ENCODE measurements at regions not wholly inside any gene's neighbourhood (a gene's known extent, or its start where the extent isn't known, plus 50 kb on each side); places are given as distances from the start of the nearest gene placed in this dataset.

GRCh38 chr9:80282766-80283165 lies 711.0 kb downstream of the TLE4 start:
- Histone ChIP-seq H3K27ac (no peak overlapping the region), H3K4me1 (no peaks in the 10 kb centered on the region), H3K9me3 (peaks cover 0 to 3% of the 10 kb centered on the region in 2 donors), H3K4me3 (no peak overlapping the region), H3K27me3 (no peaks in the 10 kb centered on the region), H3K36me3 (no peaks in the 10 kb centered on the region)
- in situ Hi-C loops (cut with MboI; ENCODE audit: low pct_ligation_motif_present in 1 of 4, low pct_unique_long_range_greater_than_20kb in 1 of 4, low sequenced_read_pairs in 3 of 4) = no loop called here
- intact Hi-C loops (cut with DNase I; ENCODE audit: low total_unique reads) = no loop called here
- DNase-seq = no peak
- 27 to 55% methylated on average over 3 of the region's 3 CpGs for WGBS, 2 donors (ENCODE audit: low coverage in 1 of 2)
- TF ChIP-seq POLR2A (IDR thresholded peaks at IDR 0.05) (no peak), EP300 (IDR thresholded peaks at IDR 0.05; ENCODE audit: low read depth) (no peak), POLR2AphosphoS5 (IDR thresholded peaks at IDR 0.05) (no peak)
- TF ChIP-seq, protein P1, sequence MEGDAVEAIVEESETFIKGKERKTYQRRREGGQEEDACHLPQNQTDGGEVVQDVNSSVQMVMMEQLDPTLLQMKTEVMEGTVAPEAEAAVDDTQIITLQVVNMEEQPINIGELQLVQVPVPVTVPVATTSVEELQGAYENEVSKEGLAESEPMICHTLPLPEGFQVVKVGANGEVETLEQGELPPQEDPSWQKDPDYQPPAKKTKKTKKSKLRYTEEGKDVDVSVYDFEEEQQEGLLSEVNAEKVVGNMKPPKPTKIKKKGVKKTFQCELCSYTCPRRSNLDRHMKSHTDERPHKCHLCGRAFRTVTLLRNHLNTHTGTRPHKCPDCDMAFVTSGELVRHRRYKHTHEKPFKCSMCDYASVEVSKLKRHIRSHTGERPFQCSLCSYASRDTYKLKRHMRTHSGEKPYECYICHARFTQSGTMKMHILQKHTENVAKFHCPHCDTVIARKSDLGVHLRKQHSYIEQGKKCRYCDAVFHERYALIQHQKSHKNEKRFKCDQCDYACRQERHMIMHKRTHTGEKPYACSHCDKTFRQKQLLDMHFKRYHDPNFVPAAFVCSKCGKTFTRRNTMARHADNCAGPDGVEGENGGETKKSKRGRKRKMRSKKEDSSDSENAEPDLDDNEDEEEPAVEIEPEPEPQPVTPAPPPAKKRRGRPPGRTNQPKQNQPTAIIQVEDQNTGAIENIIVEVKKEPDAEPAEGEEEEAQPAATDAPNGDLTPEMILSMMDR (IDR thresholded peaks at IDR 0.05) = no peak

GRCh38 chr9:80259079-80259478 lies 687.3 kb downstream of the TLE4 start:
- TF ChIP-seq EP300 (IDR thresholded peaks at IDR 0.05; ENCODE audit: low read depth) = no peak
- TF ChIP-seq, protein P1 (IDR thresholded peaks at IDR 0.05) = no peak
- TF ChIP-seq POLR2AphosphoS5 (IDR thresholded peaks at IDR 0.05) = no peak
- TF ChIP-seq POLR2A (IDR thresholded peaks at IDR 0.05) = no peak
- Histone ChIP-seq H3K4me3 (no peak overlapping the region), H3K27me3 (no peaks in the 10 kb centered on the region), H3K4me1 (no peaks in the 10 kb centered on the region), H3K27ac (no peak overlapping the region), H3K36me3 (no peaks in the 10 kb centered on the region), H3K9me3 (peaks cover 13 to 20% of the 10 kb centered on the region in 2 donors)
- in situ Hi-C loops (cut with MboI; ENCODE audit: low pct_ligation_motif_present in 1 of 4, low pct_unique_long_range_greater_than_20kb in 1 of 4, low sequenced_read_pairs in 3 of 4) = no loop called here
- DNase-seq = no peak
- intact Hi-C loops (cut with DNase I; ENCODE audit: low total_unique reads) = loop anchor here (5.0 kb wide), 1 partner anchor 1783 kb away; no protein-coding TSS in a partner anchor
- 55 to 83% methylated on average over 2 of the region's 2 CpGs for WGBS, 2 donors (ENCODE audit: low coverage in 1 of 2)

DNA sequence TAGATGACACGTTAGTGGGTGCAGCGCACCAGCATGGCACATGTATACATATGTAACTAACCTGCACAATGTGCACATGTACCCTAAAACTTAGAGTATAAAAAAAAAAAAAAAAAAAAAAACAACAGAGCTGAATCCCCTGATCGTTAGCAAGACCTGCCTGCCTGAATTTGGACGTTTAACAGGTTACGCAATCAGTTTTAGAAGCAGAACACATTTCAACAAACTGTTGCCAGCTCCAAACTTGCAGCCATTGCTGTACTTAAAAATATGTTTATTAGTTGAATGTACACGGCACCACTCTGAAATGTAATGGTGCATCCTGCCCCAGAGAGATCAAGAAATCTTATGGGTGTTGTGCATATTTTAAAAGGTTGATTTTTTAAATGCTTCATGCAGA lies 680.0 kb downstream of the TLE4 start:
- no peak for TF ChIP-seq POLR2A (IDR thresholded peaks at IDR 0.05)
- TF ChIP-seq EP300 (IDR thresholded peaks at IDR 0.05; ENCODE audit: low read depth) = no peak
- TF ChIP-seq, protein P1 (IDR thresholded peaks at IDR 0.05) = no peak
- no peak for TF ChIP-seq POLR2AphosphoS5 (IDR thresholded peaks at IDR 0.05)
- Histone ChIP-seq H3K27ac (no peak overlapping the region), H3K9me3 (no peaks in the 10 kb centered on the region), H3K36me3 (no peaks in the 10 kb centered on the region), H3K4me3 (no peak overlapping the region), H3K4me1 (no peaks in the 10 kb centered on the region), H3K27me3 (no peaks in the 10 kb centered on the region)
- WGBS, 2 donors (ENCODE audit: low coverage in 1 of 2) = 44 to 92% methylated on average over 4 to 5 of the region's 6 CpGs
- no peak for DNase-seq
- intact Hi-C loops (cut with DNase I; ENCODE audit: low total_unique reads) (no loop called here), in situ Hi-C loops (cut with MboI; ENCODE audit: low pct_ligation_motif_present in 1 of 4, low pct_unique_long_range_greater_than_20kb in 1 of 4, low sequenced_read_pairs in 3 of 4) (no loop called here)

- Histone ChIP-seq H3K27me3 (no peaks in the 10 kb centered on the region), H3K9me3 (no peaks in the 10 kb centered on the region), H3K27ac (no peak overlapping the region), H3K4me1 (no peaks in the 10 kb centered on the region), H3K4me3 (no peak overlapping the region), H3K36me3 (no peaks in the 10 kb centered on the region)
- no peak for TF ChIP-seq POLR2A (IDR thresholded peaks at IDR 0.05)
- no peak for TF ChIP-seq EP300 (IDR thresholded peaks at IDR 0.05; ENCODE audit: low read depth)
- TF ChIP-seq, protein P1 (IDR thresholded peaks at IDR 0.05) = no peak
- TF ChIP-seq POLR2AphosphoS5 (IDR thresholded peaks at IDR 0.05) = no peak
- in situ Hi-C loops (cut with MboI; ENCODE audit: low pct_ligation_motif_present in 1 of 4, low pct_unique_long_range_greater_than_20kb in 1 of 4, low sequenced_read_pairs in 3 of 4) (no loop called here), intact Hi-C loops (cut with DNase I; ENCODE audit: low total_unique reads) (no loop called here)
- 59 to 80% methylated on average over 1 to 2 of the region's 2 CpGs for WGBS, 2 donors (ENCODE audit: low coverage in 1 of 2)
- no peak for DNase-seq
These were observed 670.3 kb downstream of the TLE4 start for GRCh38 chr9:80242022-80242421.

All from transverse colon (tissue), 4 donors.